Keratinocyte (primary cell): ENCODE measurements at regions not wholly inside any gene's neighbourhood (a gene's known extent, or its start where the extent isn't known, plus 50 kb on each side); places are given as distances from the start of the nearest gene placed in this dataset.

ENCODE experiments used
- EZH2 ChIP-seq: IDR thresholded peaks from one replicate; pipeline ENCODE4 v1.6.1; 2012; ENCODE audit warnings: inconsistent platforms, mild to moderate bottlenecking, low read length, moderate library complexity
- TF ChIP-seq, protein P1 (sequence below), 3 experiments: IDR thresholded peaks in 1 of 3; conservative IDR thresholded peaks in 1 of 3; optimal IDR thresholded peaks in 1 of 3; 2 replicates in 2 of 3; 3 replicates in 1 of 3; pipeline versions ENCODE3 to v1.5.1; 2011; ENCODE audit warnings: low read length in 3 of 3, mild to moderate bottlenecking in 3 of 3, moderate library complexity in 2 of 3, control low read depth in 1 of 3, inconsistent platforms in 1 of 3; ENCODE audit not compliant: insufficient read depth in 2 of 3; ENCODE audit errors: extremely low read depth in 1 of 3

DNA sequence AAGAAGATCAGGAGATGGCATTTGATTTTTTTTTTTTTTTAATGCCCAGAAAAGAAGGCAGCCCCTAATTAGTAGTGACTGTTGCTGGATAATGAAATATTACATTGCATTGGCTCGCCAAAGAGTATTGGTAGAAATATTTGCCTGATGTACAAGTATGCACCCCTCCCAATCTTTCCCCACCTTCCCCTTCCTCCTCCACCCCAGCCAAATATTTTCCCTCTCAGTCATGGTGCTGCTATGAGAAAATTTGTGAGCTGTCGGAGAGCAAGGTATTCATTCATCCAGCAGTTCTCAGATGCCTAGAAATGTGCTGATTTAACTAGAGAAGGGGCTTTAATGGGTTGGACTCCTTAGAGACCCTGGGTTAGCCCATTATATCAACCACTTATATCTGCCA lies 50.5 kb upstream of the IKBKE start:
- no peak for TF ChIP-seq EZH2
- TF ChIP-seq, protein P1, sequence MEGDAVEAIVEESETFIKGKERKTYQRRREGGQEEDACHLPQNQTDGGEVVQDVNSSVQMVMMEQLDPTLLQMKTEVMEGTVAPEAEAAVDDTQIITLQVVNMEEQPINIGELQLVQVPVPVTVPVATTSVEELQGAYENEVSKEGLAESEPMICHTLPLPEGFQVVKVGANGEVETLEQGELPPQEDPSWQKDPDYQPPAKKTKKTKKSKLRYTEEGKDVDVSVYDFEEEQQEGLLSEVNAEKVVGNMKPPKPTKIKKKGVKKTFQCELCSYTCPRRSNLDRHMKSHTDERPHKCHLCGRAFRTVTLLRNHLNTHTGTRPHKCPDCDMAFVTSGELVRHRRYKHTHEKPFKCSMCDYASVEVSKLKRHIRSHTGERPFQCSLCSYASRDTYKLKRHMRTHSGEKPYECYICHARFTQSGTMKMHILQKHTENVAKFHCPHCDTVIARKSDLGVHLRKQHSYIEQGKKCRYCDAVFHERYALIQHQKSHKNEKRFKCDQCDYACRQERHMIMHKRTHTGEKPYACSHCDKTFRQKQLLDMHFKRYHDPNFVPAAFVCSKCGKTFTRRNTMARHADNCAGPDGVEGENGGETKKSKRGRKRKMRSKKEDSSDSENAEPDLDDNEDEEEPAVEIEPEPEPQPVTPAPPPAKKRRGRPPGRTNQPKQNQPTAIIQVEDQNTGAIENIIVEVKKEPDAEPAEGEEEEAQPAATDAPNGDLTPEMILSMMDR (optimal IDR thresholded peaks at IDR 0.05 in 1 of 3, IDR thresholded peaks at IDR 0.05 in 1 of 3, conservative IDR thresholded peaks at IDR 0.05 in 1 of 3; ENCODE audit: extremely low read depth in 1 of 3, insufficient read depth in 2 of 3, low read length in 3 of 3): no peak
